Activated CD4-positive, alpha-beta T cell treated with anti-CD3 and anti-CD28 coated beads, Interleukin-2, amount 50 U/mL, for 16 hours (primary cell): ENCODE measurements at regions not wholly inside any gene's neighbourhood (a gene's known extent, or its start where the extent isn't known, plus 50 kb on each side); places are given as distances from the start of the nearest gene placed in this dataset.

Source experiments
- DNase-seq: peaks from one replicate; pipeline ENCODE4 v3.0.0-alpha.2; 2020

GRCh38 chr18:61616111-61616610, 276.6 kb downstream of the RNF152 start:
- no peak for DNase-seq

- DNase-seq = no peak
These were observed 279.3 kb downstream of the CDH20 start for GRCh38 chr18:61612517-61612916.

- DNase-seq = no peak
These were observed 275.9 kb downstream of the CDH20 start for GRCh38 chr18:61609131-61609530.

DNA sequence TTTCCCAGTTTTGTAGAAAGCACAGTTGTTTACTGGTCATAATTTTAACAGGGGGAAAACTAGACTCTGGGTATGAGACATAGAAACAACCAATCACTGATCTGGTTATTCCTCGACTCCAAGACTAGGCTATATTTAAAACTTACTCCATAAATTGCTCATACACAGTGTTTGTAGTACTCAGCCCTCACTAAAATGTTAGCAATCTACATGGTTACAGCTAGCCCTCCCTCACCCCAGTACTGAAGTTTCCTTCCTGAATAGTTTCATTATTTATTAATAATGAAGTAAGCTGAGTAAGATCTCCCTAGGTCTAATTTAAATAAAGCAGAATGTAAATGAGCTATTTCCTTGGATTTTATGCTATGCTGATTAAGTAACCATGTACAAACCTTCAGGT, 275.1 kb downstream of the CDH20 start:
- no peak for DNase-seq

DNA sequence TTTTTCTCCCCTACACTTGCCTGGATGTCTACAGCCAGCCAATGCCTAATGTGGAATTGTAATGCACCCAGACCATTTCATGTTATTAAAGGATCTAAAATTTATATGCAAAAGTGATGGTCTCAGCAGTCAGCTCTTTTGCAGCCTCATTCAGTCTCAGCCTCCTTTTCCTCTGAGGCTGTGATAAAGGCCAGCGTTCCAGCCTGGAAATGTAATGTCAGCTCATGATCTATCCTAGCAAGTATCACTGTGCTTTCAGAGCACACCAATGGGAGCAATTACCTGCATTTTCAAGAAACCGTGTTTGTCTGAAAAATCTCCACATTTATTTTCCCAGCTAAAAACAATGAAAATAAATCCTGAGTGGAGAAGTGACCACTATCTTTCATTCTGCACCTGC, 274.6 kb downstream of the CDH20 start:
- DNase-seq = no peak

- no peak for DNase-seq
These were observed 273.5 kb downstream of the CDH20 start for GRCh38 chr18:61606759-61607158.

DNA sequence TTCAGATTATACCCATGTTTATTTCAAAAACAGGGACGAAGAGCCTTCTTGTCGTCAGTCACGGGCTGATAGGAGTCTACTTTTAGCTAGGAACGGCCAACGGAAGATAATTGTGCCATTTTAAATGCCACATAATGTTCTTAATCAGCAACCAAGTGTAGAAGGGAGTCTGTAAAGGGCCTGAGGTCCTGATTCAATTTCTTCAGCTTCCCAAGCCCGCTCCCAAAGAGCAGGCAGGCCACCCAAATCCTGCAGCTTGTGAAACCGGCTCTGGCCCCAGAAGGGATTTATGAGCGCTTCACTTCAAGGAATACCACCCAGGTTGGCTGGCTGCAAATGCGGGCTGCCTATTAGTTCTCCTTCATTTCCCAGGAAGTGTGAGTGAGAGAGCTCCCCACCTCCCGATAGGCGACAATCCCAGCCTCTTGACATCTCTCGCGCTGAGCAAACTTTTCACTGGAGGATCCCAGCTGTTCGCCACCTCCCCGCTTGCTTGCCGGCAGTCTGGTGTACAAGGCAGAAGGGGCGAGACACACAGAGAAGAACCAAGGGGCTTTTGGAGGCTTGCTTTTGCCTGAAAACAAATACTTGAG, 272.9 kb downstream of the CDH20 start:
- DNase-seq = no peak

GRCh38 chr18:61605376-61606067, 272.3 kb downstream of the CDH20 start:
- no peak for DNase-seq
